GM12878 (cell line): ENCODE measurements at regions not wholly inside any gene's neighbourhood (a gene's known extent, or its start where the extent isn't known, plus 50 kb on each side); places are given as distances from the start of the nearest gene placed in this dataset.

Source experiments
- CTCF ChIP-seq, 3 experiments: IDR thresholded peaks in 2 of 3; conservative IDR thresholded peaks in 1 of 3; 2 replicates each; pipeline ENCODE4 v1.5.1; 2011; ENCODE audit warnings: low read depth in 3 of 3, low read length in 3 of 3, mild to moderate bottlenecking in 3 of 3, control low read depth in 2 of 3, moderate library complexity in 2 of 3, inconsistent platforms in 1 of 3, mixed read lengths in 1 of 3; ENCODE audit not compliant: control insufficient read depth in 2 of 3, insufficient read depth in 1 of 3; ENCODE audit errors: extremely low read depth in 1 of 3
- MEF2A ChIP-seq: IDR thresholded peaks from 2 replicates; pipeline ENCODE4 v1.6.1; 2011; ENCODE audit warnings: low read depth, mild to moderate bottlenecking, low read length, moderate library complexity; ENCODE audit not compliant: insufficient read depth
- MYC ChIP-seq: IDR thresholded peaks from 2 replicates; pipeline ENCODE4 v1.6.1; 2011; ENCODE audit warnings: mild to moderate bottlenecking, low read length, moderate library complexity, inconsistent platforms; ENCODE audit not compliant: insufficient read depth, insufficient replicate concordance, insufficient read length, severe bottlenecking
- TAF1 ChIP-seq: IDR thresholded peaks from 2 replicates; pipeline ENCODE4 v1.6.1; 2011; ENCODE audit warnings: mild to moderate bottlenecking, low read depth, low read length, borderline replicate concordance

GRCh38 chr5:99177796-99178195 lies 249.0 kb upstream of the CHD1 start:
- TF ChIP-seq TAF1 (no peak), MEF2A (no peak), MYC (no peak), CTCF (IDR thresholded peaks at IDR 0.05 in 2 of 3, conservative IDR thresholded peaks at IDR 0.05 in 1 of 3; ENCODE audit: control insufficient read depth in 2 of 3, extremely low read depth in 1 of 3, insufficient read depth in 1 of 3, low read depth in 3 of 3, low read length in 3 of 3) (no peak)
